Iris pigment epithelial cell (primary cell): ENCODE measurements at regions not wholly inside any gene's neighbourhood (a gene's known extent, or its start where the extent isn't known, plus 50 kb on each side); places are given as distances from the start of the nearest gene placed in this dataset.

Source experiments
- DNase-seq: peaks from one replicate; pipeline ENCODE4 v3.0.0-alpha.2; 2011; ENCODE audit warnings: low read depth

DNA sequence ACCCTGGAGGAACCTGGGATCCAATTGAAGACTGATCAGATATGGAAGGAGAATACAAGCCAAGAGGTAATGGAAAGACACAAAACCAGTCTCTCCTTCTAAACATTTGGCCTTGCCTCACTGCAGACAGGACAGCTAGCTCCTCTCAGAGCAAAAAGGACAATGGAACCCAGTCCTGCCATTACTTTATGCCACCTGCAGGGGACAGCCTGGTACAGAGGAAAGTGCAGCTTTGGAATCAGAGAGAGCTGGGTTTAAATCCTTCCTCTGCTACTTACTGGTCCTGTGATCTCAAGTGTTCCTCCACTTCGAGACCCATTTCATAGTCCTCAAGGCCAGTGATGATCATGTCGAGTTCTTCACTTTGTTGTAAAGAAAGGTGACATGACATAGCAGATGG, 159.4 kb upstream of the SMAD3 start:
- DNase-seq: no peak

DNA sequence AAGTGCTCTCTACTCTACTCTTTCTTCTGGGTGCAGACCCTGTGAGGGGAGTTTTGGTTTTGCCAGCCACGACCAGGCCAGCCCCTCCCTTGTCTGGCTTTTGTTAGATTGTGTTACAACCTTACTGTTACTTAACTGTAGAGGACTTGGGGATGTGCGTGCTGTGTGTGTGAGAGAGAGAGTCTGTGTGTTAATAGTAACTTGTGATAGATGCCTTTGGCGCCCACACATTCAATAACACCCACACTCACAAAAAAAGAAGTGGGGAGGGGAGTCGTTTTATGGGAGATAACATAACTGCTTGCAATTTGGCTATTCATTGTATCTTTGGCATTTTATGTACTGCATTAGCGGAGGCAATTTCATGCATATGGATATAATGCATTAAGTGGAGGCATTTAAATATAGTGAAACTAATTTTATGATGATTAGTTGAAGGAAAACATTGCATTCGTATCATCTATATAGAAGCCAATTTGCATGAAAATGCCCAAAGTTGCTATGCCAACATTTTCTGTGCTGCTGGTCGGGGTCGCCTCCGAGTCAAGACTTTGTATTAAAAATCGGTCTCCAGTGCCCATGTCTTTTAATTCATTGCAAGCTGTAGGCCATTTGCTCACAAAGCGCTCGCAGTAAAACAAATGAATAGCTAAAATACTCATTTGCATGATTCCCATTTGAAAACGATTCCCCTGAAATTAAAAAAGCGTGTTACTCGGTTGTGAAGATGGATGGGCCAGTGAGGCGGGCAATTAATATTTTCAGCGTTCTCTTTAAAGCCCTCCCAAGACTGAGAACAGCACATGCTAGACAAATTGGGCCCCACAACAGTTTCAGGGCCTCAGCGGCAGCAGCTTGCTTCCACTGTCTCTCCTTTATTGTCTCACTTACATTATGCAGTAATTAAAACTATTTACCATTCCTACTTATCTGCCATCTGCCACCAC, 158.5 kb upstream of the SMAD3 start:
- DNase-seq: no peak

DNA sequence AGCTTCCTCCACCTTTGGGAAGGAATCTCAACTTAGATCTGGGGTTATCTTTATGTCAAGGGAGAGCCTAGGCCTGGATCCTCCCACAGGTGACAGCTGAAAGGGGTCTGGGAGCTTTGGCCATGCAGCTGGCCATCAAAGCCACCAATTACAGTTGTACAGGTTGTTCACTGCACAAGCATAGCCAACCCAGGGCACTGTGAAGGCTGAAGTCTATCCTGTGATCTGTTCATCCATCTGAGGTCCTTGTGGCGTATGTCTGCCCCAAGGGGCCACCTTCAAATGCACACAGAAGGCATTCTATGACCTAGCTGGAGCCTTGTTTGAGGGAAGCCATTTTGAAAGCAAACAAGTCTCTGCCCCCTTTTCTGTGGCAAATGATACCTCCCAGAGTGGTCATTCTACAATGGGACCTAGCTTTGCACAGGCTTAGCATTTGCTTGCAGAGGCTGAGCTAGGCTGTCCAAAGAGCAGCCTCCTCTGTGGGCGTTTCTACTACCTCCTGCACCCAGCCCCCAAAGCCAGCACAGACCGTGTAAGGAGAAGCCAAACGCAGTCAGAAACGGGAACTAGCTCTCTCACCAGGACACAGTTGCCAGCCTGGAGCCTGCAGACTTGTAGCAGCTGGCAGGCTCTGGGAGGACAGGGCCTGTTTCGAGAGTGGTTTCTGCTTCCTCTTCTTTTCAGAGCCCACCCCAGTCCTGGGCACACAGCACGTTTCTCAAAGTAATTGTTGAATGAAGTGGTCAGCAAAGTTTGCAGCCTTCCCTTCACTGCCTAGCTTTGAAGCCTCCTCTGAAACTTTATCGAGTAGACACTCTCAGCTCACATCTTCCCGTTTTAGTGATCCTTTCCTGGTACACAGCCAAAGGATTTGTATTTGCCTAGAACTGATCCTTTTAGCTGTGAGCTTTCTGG, 157.3 kb upstream of the SMAD3 start:
- DNase-seq: peak; percentile 32

DNA sequence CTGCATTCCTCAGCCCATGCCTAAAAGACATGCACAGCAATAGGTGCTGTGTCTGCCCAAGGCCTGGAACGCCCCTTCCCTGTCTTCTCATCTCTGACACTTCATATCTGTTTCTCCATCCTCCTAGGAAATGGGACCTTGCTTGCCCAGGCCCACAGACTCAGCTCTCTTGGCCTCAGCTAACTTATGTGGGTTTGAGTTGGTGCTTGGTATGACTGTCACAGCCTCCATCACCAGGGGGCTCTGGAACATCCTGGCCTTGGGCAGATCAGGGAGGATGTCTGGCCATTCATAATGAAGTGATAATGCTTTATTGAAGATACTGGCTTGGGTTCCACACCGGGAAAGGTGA, 156.7 kb upstream of the SMAD3 start:
- no peak for DNase-seq

DNA sequence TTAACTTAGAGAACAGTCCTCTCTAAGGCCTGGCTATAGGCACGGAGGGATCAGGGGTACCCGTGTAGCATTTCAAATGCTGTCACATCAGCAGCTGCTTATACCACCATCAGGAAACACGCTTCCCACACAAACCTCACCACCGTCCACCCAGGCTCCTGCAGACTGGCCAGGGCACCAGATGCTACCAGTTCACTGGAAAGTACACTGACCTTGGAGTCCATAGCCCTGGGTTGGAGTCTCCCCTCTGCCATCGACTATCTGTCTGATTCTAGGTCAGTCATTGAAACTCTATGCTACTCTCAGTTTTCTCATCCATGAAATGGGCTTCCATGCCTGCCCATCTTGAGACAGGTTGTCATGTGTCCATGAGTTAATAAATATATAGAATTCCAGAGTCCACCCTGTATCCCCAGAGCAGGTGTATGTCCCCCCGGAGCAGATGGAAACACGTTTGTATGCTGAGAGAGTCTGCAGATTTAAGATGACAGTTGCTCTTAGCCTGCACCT, 156.0 kb upstream of the SMAD3 start:
- no peak for DNase-seq

DNA sequence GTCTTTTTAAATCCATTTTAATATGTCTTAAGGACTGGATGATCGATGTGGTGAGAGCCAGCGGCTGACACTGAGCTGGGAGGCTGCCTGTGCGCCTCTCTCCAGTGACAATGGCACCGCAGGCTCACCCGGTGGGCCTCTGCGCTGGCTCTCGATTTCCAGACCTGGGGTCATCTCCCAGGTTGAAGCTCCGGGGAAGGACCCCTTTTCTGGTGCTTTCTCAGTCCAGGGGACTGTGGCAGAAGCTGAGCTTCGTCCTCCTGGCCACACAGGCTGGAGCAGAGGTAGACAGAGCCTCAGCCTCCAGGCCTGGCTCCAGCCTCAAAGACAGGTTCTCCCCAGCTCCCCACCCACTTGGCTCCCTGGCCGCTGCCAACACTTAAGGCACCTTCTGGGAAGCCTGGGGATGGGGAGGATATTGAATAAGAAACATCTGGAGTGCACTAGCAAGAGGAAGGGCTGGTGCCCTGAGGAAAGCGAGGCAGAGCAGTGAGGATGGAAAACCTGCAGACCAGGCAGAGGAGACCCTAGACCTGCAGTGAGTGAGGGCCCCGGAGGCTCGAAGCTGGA, 154.2 kb upstream of the SMAD3 start:
- DNase-seq: no peak

DNA sequence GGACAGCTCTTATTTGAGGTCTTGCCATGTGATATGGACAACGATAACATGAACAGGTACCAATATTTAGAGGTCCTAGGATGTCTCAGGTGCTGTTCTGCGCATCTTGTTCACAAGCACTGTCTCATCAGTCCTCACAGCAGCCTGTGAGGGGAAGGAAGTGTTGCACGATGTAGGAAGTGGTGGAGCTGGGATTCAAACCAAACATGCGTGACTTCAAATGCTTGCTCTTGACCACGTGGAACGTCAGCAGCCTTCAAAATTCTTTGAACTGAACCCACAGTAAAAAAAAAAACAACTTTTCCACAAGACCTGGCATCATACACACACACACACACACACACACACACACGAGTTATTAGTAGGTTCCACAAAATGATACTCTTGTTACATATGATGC, 153.4 kb upstream of the SMAD3 start:
- DNase-seq: no peak

DNA sequence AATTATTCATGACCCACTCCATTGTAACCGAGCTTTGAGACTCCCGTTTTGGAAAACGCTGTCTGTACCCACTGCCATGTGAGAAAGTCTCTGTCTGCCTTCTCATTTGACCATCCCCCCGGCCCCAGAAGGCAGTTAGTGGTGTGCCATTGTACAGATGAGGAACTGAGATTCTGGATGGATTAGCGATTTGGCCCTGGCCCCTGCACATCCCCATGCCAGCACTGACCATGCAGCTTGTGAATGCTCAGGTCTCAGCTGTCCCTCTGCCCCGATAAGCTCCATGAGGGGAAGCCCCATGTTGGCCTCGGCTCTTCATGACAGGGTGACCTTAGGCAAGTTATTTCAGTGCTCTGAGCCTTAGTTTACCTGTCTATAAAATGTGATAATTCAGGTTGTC, 153.0 kb upstream of the SMAD3 start:
- DNase-seq: no peak

DNA sequence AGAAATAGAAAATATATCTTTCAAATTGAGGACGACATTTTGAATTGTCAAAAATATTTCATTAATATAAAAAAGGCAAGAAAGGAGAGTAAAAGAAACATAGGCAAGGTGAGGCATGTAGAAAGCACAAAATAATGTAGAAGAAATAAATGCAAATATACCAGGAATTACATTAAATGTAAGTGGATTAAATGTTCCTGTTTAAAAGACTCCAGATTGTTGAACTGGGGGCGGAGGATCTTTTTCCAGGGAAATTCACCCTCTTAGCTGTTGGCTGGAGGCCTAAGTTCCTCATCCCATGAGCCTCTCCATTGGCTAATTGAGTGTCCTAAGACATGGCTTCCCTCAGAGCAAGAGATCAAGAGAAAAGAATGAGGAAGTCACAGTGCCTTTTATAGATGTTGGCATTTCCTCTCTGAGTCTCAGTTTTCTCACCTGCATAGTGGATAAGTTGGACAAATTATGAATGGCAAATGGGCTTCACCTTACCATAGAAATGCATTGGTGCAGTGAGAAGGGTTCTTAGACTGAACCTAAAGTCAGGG, 147.4 kb upstream of the SMAD3 start:
- DNase-seq: no peak

DNA sequence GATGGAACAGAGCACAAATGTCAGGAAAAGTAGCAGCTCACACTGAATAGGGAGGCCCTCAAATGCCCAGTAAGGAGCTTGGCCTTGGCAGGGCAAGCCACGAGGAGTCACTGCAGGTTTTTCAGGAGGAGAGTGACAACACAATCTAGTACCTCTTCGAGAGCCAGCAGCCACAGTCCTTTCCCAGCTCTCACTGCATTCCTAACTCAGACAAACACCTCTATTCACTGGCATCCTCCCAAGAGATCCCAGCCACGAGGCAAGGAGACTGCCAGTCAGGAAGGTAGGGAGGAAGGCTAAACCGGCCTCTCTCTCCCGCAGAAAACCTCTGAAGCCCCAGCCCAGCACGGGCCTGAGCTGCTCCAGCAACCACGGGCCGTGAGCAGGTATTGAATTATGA, 146.0 kb upstream of the SMAD3 start:
- DNase-seq: no peak

DNA sequence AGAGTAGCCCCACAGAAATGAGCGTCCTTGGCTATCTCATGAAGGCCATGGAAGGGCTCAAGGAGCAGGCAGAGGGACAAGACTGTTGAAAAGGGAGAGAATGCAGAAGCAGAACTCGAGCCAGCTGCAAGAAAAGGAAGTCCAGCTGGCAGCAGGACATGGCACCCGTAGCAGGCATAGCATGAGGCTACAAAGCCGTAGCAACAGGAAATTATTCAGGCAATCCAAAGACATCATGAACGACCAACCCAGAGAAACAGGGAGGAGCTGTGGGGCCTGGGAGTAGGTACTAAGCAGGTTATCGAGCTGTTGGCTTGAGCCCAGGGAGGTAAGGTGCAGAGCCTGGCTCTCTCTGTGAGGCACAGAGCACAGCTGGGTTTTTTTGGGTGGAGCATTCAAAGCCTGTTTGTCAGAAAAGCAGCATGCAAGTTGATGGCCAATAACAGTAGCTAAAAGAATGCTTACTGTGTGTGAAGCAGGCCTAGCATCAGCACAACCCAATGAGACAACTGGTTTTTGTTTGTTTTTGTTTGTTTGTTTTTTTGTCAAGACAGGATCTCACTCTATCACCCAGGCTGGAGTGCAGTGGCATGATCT, 144.0 kb upstream of the SMAD3 start:
- no peak for DNase-seq

DNA sequence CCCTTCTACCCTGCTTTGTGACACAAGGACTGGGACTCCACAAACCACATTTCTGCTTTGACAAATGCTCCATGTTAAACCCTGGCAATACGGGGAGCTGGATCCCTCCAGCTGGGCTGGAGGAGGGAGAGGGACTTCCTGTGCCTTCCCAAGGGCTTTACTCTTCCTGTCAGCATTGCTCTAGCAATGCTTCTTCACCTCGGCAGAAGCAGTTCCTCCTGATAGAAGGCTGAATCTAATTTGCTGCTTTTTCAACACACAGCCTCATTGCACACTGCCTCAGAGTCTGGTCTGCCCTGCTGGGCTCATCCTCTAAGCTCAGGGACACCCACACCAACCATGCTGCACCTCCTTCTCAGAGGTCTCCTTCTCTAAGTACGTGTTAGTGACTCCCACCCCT, 142.8 kb upstream of the SMAD3 start:
- DNase-seq: no peak

DNA sequence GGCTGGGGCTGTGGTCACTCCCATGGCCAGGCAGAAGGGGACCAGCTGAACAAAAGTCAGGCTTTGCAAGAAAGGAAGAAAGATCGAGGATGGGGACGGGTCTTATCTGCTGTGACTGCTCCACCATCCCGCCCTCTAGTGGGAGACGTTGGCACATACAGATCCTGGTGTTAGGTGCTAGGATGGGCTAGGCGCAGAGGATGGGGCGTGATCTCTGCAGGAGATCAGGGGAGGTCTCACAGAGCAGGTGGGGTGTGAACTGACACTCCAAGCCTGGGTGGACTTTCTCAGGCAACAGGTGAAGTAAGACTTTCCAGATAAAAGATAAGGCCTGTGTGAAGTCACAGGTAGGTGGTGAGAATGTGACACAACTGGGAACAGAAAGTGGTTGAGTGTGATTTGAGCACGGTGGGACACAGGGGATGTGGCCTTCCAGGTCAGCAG, 141.9 kb upstream of the SMAD3 start:
- peak; percentile 39 for DNase-seq

DNA sequence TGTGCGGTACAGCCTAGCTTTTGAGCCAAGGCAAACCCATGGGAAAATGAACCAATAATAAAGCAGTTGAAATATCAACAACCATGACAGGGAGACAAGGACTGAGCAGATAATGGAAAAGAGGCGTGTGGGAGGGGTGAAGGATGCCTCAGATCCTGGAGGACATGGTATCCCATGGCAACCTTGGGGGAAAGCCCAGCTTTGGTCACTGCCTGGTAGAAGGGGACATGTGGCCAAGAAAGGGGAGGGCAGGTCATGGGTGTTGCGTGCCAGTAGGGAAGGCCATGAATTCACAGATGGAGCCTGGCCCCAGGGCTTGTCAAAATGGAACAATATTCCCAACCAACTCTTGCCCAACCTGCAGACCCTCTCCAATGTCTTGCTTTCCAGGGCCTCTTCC, 140.5 kb upstream of the SMAD3 start:
- no peak for DNase-seq

DNA sequence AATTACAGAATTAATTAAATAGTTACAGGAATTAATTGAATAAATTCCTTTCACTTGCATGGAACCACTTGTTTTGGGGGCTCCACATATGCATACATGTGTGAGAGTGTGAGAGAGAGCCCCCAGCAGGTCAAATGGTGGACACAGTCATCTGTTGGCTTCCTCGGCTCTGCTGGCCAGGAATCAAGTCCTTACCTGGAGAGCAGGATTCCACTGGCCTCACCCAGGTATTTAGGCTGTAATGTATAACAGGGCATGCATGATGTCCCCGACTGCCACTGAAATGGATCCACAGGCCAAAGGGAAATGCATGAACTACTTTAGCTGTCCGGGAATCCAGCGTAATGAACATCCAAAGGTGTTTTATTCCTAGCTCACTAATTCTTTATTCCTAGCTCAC, 139.7 kb upstream of the SMAD3 start:
- DNase-seq: no peak

DNA sequence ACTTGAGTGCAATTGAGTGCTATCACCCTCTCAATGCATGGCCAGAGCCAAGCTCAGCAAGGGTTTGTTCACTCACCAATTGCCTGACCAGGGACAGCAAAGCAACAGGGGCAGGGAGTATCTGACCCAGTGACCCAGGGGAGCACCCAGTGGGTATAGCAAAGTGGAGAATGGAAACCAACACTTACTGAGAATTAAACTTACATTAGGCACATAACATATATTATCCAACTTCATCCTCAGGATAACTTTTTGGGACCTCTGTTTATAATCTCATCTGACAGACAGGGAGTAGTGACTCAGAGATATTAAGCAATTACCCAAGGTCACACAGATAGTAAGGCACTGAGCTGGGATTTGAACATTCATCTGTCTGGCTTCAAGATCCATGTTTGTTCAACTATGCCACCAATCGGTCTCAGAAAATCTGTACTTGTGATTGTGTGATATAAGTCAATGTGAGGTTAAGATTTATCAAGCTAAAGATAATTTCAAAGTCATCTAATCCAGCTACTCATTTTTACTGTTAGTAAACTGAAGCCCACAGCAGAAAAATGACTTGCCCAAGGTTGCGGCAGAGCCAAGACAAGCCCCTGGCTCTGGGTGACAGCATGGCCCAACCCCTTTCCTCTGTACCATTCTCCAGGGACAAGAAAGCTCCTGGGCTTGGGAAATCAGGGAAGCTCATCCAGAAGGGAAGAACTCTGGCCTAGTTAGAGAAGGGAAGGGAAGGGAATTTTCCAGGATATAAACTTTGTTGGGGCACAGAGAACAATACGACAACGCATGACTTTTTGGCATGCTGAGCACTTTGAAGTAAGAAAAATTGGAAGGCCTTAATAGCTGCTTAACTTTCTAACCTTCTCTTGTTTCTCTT, 138.0 kb upstream of the SMAD3 start:
- peak; percentile 76 for DNase-seq

DNA sequence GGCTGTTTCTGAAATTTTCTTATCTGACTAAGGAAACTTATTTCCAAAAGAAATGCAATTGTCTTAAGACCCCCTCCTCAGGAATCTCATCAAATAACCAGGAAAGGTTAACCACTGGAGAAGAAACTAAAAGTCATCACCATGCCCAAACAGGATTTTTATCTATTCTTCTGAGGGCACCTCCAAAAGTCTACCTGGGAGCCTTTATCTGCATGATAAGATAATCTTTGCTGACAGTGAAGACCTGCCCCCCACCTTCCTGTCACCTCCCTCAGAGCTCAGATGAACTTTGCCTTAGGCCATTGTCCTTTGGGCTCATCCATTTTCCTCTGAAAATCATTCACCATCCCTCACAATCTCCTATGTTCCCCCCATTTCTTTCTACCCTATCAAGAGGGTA, 137.3 kb upstream of the SMAD3 start:
- no peak for DNase-seq

DNA sequence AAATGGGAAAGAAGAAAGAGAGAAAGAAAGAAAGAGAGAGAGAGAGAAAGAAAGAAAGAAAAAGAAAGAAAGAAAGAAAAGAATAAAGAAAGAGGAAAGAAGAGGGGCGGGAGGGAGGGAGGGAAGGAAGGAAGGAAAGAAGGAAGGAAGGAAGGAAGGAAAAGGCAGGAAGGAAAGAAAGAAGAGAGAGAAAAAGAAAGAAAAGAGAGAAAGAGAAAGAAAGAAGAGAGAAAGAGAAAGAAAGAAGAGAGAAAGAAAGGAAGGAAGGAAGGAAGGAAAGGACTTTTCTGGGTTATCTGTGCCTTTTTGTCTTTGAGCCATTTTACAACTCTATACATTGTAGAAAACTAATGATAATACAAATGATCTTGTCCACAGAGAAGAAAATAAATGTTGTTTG, 136.6 kb upstream of the SMAD3 start:
- DNase-seq: no peak

DNA sequence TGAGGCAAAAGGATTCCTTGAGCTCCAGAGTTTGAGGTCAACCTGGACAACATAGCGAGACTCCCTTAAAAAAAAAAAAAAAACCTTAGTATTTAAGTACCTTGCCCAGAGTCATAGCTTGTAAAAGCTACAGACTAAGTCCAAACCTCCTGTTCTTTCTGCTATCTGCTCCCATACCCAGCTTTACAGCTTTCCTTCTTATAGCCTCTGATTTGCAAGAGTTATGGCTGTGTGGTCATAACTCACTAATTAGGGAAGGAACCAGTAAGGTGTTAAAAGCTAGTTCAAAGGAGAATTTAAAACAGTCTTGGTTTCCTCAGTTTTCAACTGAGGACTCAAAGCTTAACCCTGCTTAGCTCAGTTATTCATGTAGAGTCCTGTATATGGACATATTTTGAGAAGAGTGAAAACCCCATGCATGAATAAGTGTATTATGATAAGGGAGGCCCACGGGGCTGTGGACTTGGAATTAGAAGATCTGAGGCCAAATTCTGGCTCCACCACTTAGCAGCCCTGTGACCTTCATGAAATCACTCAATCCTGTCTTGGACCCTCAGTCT, 135.5 kb upstream of the SMAD3 start:
- no peak for DNase-seq
